Stomach (tissue), 8 donors: ENCODE measurements at regions not wholly inside any gene's neighbourhood (a gene's known extent, or its start where the extent isn't known, plus 50 kb on each side); places are given as distances from the start of the nearest gene placed in this dataset.

Experiments
- DNase-seq, 2 donors: peaks; one replicate each; pipeline versions ENCODE4 v3.0.0 to v3.0.0-alpha.2; 2013 to 2019
- H3K27ac ChIP-seq, 5 donors: fragments of 200-600 bp in 4 of 5; sonication (generic) in 4 of 5; one replicate each; pipeline ENCODE4 v1.5.1; 2013 to 2019; ENCODE audit warnings: mild to moderate bottlenecking in 1 of 5, moderate library complexity in 1 of 5
- H3K27me3 ChIP-seq, 3 donors: fragments of 200-600 bp; sonication (generic); one replicate each; pipeline ENCODE4 v1.5.1; 2017 to 2019; ENCODE audit warnings: mixed run types in 1 of 3
- H3K36me3 ChIP-seq, 4 donors: fragments of 200-600 bp; sonication (generic); 1 replicate in 3 of 4; 2 replicates in 1 of 4; pipeline ENCODE4 v1.5.1; 2016 to 2019
- H3K4me1 ChIP-seq, 4 donors: fragments of 200-600 bp; sonication (generic); one replicate each; pipeline ENCODE4 v1.5.1; 2016 to 2019
- H3K4me3 ChIP-seq, 4 donors: fragments of 200-600 bp; sonication (generic) in 3 of 4; one replicate each; pipeline ENCODE4 v1.5.1; 2016 to 2019; ENCODE audit warnings: mild to moderate bottlenecking in 1 of 4
- H3K9me3 ChIP-seq, 4 donors: fragments of 200-600 bp; sonication (generic); one replicate each; pipeline ENCODE4 v1.5.1; 2016 to 2019
- CTCF ChIP-seq, 7 experiments: fragments of 450-650 bp in 4 of 7; fragments of 200-600 bp in 3 of 7; sonication (generic) in 3 of 7; IDR thresholded peaks; one replicate each; pipeline ENCODE4 v1.5.1; 2016 to 2019; ENCODE audit warnings: antibody characterized with exemption in 7 of 7, control low read depth in 2 of 7, mild to moderate bottlenecking in 1 of 7
- EP300 ChIP-seq: sonication (generic); formaldehyde crosslinking; IDR thresholded peaks from one replicate; pipeline ENCODE4 v1.6.1; 2017; ENCODE audit warnings: antibody characterized with exemption
- POLR2A ChIP-seq, 4 donors: fragments of 450-650 bp; IDR thresholded peaks; one replicate each; pipeline ENCODE4 v1.6.1; 2016; ENCODE audit warnings: antibody characterized with exemption in 4 of 4, control low read depth in 2 of 4, mild to moderate bottlenecking in 1 of 4, moderate library complexity in 1 of 4
- POLR2AphosphoS5 ChIP-seq, 3 donors: sonication (generic); formaldehyde crosslinking; IDR thresholded peaks; one replicate each; pipeline ENCODE4 v1.6.1; 2016; ENCODE audit warnings: antibody characterized with exemption in 3 of 3
- whole genome bisulfite sequencing, 5 donors: extraction: QIAGEN DNeasy Blood & Tissue Kit in 3 of 5; methylation state at CpG; one replicate each; pipeline versions ENCODE4 v1.1.5 to v1.1.7; 2013 to 2018; 5-methylcytosine and 5-hydroxymethylcytosine counted together
- intact Hi-C: fragments of 100-400 bp; cut with DNase I; formaldehyde crosslinking; loops from one replicate; pipeline ENCODE4 v1.15.1; 2023; ENCODE audit warnings: low total_unique reads
- donor health status: healthy with polysubstance abuse.
- donor health status: Bipolar disorder and iron deficiency.
- donor health status: healthy.

- H3K4me1 ChIP-seq: peaks cover 0 to 10% (median 5%) of the 10 kb centered on the region in 4 donors
- no peaks in the 10 kb centered on the region for H3K27me3 ChIP-seq
- TF ChIP-seq POLR2AphosphoS5 (IDR thresholded peaks at IDR 0.05) (no peak), POLR2A (IDR thresholded peaks at IDR 0.05) (no peak), CTCF (IDR thresholded peaks at IDR 0.05) (no peak), EP300 (no peak)
- no peak overlapping the region for H3K4me3 ChIP-seq
- H3K36me3 ChIP-seq: no peaks in the 10 kb centered on the region
- intact Hi-C loops: no loop called here
- no peak overlapping the region for H3K27ac ChIP-seq
- WGBS, 5 donors: 70 to 75% (median 74%) methylated on average over 4 of the region's 4 CpGs
- no peaks in the 10 kb centered on the region for H3K9me3 ChIP-seq
- no peak for DNase-seq
These were observed 119.7 kb downstream of the ACAA2 start for GRCh38 chr18:49693717-49694005.

GRCh38 chr18:49692906-49693716 is 120.2 kb downstream of the ACAA2 start:
- Histone ChIP-seq H3K4me1 (peaks cover 0 to 10% (median 3%) of the 10 kb centered on the region in 4 donors), H3K4me3 (no peak overlapping the region), H3K36me3 (no peaks in the 10 kb centered on the region), H3K27me3 (no peaks in the 10 kb centered on the region), H3K27ac (no peak overlapping the region), H3K9me3 (no peaks in the 10 kb centered on the region)
- no peak for TF ChIP-seq POLR2AphosphoS5 (IDR thresholded peaks at IDR 0.05)
- TF ChIP-seq CTCF (IDR thresholded peaks at IDR 0.05): no peak
- TF ChIP-seq EP300: no peak
- TF ChIP-seq POLR2A (IDR thresholded peaks at IDR 0.05): no peak
- intact Hi-C loops: no loop called here
- no peak for DNase-seq
- 67 to 82% (median 75%) methylated on average over 10 of the region's 10 CpGs for WGBS, 5 donors

GRCh38 chr18:49691177-49691608 is 122.1 kb downstream of the ACAA2 start:
- TF ChIP-seq POLR2A (IDR thresholded peaks at IDR 0.05) (no peak), CTCF (IDR thresholded peaks at IDR 0.05) (no peak), POLR2AphosphoS5 (IDR thresholded peaks at IDR 0.05) (no peak), EP300 (no peak)
- 32 to 43% (median 34%) methylated on average over 2 of the region's 2 CpGs for WGBS, 5 donors
- no peaks in the 10 kb centered on the region for H3K27me3 ChIP-seq
- H3K36me3 ChIP-seq: no peaks in the 10 kb centered on the region
- DNase-seq: no peak
- peaks cover 0 to 10% (median 0%) of the 10 kb centered on the region in 4 donors for H3K4me1 ChIP-seq
- H3K27ac ChIP-seq: peak overlapping the region in 1 of 5 donors; percentile 25
- H3K4me3 ChIP-seq: no peak overlapping the region
- intact Hi-C loops: no loop called here
- H3K9me3 ChIP-seq: peaks cover 0 to 4% (median 0%) of the 10 kb centered on the region in 4 donors

GRCh38 chr18:49690312-49690711 is 123.0 kb downstream of the ACAA2 start:
- TF ChIP-seq POLR2A (IDR thresholded peaks at IDR 0.05) (no peak), POLR2AphosphoS5 (IDR thresholded peaks at IDR 0.05) (peak in 1 of 3 donors; percentile 29), CTCF (IDR thresholded peaks at IDR 0.05) (no peak)
- no peak for DNase-seq
- Histone ChIP-seq H3K9me3 (peaks cover 0 to 4% (median 0%) of the 10 kb centered on the region in 4 donors), H3K4me3 (no peak overlapping the region), H3K4me1 (peaks cover 0 to 10% (median 0%) of the 10 kb centered on the region in 4 donors), H3K27ac (no peak overlapping the region), H3K27me3 (no peaks in the 10 kb centered on the region), H3K36me3 (no peaks in the 10 kb centered on the region)
- WGBS, 5 donors: 45 to 69% (median 53%) methylated on average over 3 of the region's 3 CpGs
- intact Hi-C loops: no loop called here
